HG02870 (cell line): ENCODE measurements at regions not wholly inside any gene's neighbourhood (a gene's known extent, or its start where the extent isn't known, plus 50 kb on each side); places are given as distances from the start of the nearest gene placed in this dataset.

Experiments
- ATAC-seq: cut with Tn5 transposase; IDR thresholded peaks from one replicate; pipeline ENCODE4 v1.9.1; 2021; ENCODE audit warnings: mild to moderate bottlenecking, moderate library complexity; ENCODE audit not compliant: unreplicated experiment

DNA sequence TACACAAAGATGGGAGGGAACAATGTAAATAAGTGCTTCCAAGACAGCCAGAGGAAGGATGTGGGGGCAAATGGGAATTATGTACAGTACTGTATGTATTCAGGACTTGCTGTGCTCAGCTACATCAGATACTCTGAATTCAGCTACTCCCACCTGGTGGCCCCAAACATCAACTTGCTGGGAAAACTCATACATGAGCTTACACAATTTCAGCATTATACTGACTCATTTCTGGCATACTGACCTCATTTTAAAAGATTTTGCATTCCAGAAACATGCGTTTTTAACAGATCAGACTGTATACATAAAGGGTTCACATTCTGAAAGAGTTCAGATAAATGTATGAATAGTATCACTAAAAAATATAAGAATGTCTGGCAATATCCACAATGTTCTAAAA, 59.7 kb downstream of the GPX5 start:
- ATAC-seq: no peak

DNA sequence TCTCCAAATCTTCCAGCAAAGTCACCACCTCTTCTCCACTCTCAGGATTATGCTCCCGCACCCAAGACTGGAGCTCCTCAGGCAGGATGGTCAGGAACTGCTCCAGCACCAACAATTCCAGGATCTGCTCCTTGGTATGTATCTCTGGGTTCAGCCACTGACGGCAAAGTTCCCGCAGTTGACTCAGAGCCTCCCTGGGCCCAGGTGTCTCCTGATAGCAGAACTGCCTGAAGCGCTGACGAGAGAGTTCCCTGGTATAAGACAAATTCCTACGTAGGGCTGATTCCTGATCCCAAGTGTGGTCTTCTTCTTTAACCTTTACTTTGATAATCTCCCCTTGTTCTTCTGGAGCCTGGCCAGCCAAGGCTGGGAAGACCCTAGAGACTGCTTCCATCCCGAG, 60.6 kb downstream of the GPX5 start:
- no peak for ATAC-seq

- ATAC-seq: peak; percentile 79
Measured at GRCh38 chr6:28586962-28587745, 61.5 kb downstream of the GPX5 start.

- no peak for ATAC-seq
Measured at GRCh38 chr6:28587746-28588075, 62.0 kb downstream of the GPX5 start.

- ATAC-seq: no peak
Measured at GRCh38 chr6:28588666-28589065, 63.0 kb downstream of the GPX5 start.

DNA sequence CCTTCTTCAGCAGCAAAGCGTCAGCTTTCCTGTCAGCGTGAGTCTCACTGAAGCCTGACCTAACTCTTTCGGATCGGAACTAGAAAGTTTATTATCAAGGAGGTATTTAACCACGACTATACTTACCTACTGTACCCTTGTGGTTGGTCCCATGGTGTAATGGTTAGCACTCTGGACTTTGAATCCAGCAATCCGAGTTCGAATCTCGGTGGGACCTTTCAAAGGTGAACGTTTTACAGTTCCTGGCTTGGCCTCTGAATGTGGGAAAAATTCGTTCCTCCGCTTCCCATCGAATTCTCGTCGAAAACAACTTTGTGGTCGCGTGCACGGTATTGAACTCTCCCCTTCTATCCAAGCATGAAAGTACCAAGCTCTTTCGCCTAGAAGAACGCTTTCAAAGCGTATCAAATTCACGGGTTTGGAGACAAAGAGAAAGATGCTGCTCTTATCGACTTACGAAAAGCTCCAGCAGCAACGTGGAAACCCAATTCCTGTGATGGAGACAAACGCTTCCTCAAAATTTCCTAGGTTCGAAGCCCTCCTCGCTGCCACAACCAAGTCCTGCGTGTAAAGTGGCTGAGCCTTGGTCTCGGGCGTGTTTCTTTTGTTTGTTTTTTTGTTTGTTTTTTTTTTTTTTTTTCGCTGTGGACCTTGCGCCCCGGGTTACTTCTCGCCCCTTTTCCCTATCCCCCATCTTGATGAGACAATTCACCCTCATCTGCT, 63.7 kb downstream of the GPX5 start:
- no peak for ATAC-seq

DNA sequence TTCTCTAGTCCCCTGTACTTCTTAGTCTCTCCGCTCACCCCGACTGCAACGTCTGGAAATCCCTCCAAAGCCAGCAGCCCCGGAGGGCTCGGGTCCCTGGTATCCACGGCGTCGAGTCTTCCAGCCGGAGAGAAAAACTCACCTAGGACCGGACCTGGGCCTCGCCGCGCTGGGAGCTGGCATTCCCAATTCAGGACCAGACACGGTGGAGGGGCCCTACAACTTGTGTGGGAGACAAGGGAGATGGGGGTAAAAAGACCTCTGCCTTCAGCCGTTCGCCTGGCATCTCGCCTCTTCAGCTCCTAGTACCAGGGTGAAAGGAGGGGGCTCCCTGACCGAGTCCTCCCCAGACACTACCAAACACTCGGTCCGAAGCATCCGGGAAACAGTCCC, 64.3 kb downstream of the GPX5 start:
- no peak for ATAC-seq

DNA sequence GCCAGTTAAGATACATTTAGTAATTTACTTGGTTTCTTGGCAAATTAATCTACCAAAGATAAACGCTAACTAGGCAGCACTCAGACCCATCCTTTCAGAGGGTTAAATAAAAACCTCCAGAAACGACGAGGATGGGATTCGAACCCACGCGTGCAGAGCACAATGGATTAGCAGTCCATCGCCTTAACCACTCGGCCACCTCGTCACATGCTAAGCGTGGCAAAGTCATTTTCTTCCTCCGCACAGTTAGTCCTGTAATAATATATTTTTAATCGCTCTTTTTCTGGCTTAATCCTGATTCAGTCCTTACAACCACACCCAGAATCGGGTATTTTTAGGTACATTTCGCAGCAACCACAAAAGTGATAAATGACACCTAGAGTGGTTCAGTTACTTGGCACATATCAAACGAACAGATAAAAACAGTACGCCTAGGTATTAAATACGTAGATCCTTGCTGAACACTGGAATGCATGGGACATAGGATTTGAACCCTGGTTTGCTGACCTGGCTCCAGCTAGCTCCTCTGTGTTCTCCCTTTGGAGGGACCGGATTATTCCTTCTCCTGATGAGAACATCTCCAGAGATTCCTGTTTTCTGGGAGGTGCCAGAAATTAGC, 71.6 kb downstream of the GPX5 start:
- no peak for ATAC-seq

GRCh38 chr6:28597924-28598722, 72.4 kb downstream of the GPX5 start:
- no peak for ATAC-seq

DNA sequence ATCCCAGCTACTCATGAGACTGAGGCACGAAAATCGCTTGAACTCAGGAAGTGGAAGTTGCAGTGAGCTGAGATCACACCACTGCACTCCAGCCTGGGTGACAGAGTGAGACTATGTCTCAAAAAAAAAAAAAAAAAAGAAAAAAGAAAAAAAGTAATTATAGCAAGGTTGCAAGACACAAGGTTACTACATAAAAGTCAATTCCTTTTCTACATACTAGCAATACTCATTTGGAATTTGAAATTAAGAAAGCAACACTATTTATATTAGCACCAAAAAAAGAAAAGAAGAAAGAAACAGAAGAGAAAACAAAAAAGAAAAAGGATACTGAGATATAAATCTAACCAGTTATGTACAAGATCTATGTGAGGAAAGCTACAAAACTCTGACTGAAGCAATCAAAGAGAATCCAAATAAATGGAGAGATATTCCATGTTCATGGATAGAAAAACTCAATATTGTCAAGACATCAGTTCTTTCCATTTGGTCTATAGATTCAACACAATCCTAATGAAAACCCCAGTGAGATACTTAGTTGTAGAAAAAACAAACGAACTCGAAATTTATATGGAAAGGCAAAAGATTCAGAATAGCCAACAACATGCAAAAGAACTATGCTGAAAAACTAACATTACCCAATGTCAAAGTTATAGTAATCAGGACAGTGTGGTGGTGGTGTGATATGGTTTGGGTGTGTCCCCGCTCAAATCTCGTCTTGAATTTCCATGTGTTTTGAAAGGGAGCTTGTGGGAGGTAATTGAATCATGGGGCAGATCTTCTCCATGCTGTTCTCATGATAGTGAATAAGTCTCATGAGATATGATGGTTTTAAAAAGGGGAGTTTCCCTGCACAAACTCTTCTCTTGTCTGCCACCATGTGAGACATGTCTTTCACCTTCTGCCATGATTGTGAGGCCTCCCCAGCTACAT, 73.3 kb downstream of the GPX5 start:
- ATAC-seq: no peak

GRCh38 chr6:28600245-28600644, 74.6 kb downstream of the GPX5 start:
- no peak for ATAC-seq

GRCh38 chr6:28603891-28604290, 78.2 kb downstream of the GPX5 start:
- no peak for ATAC-seq

GRCh38 chr6:28606424-28607391, 81.0 kb downstream of the GPX5 start:
- ATAC-seq: no peak

GRCh38 chr6:28607990-28608389, 82.3 kb downstream of the GPX5 start:
- no peak for ATAC-seq

- ATAC-seq: no peak
Measured at GRCh38 chr6:28609672-28610071, 84.0 kb downstream of the GPX5 start.

GRCh38 chr6:28615616-28615954, 89.9 kb downstream of the GPX5 start:
- no peak for ATAC-seq

GRCh38 chr6:28615955-28616747, 90.5 kb downstream of the GPX5 start:
- ATAC-seq: no peak

DNA sequence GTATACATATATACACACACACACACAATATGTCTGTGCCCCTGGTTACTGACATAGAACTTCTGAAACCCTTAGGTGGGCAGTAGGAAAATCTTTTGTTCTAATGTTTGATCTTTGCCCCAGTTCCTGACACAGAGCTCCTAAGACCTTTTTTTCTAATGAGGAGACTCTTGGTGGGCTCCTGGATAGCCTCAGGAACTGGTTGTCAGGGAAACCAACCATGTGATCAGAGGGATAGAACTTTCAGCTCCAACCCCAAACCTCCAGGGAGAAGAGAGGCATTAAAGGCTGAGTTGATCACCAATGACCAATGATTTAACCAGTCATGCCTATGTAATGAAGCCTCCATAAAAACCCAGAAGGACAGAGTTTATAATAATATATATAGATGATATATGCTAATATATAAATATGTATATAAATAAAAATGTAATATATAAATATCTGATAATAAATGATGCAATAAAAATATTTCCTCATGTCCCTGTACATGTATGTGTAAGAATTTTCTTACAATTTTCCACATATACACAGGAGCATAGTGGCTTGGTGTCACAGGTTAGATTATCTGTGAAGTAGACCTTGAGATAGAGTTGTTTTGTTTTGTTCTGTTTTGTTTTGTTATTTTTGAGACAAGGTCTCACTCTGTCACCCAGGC, 93.3 kb downstream of the GPX5 start:
- no peak for ATAC-seq
